Osteocyte (in vitro differentiated cells): ENCODE measurements at regions not wholly inside any gene's neighbourhood (a gene's known extent, or its start where the extent isn't known, plus 50 kb on each side); places are given as distances from the start of the nearest gene placed in this dataset.

Source experiments
- DNase-seq: peaks from one replicate; pipeline ENCODE4 v3.0.0; 2021; ENCODE audit warnings: mixed read lengths; ENCODE audit not compliant: unreplicated experiment; ENCODE audit errors: extremely low spot score
- H3K27ac Mint-ChIP-seq: one replicate; pipeline ENCODE4 v1.8.0; 2021; ENCODE audit warnings: mild to moderate bottlenecking, mixed read lengths; ENCODE audit not compliant: unreplicated experiment
- H3K27me3 Mint-ChIP-seq: one replicate; pipeline ENCODE4 v1.8.0; 2021; ENCODE audit warnings: mixed read lengths; ENCODE audit not compliant: unreplicated experiment
- H3K36me3 Mint-ChIP-seq: one replicate; pipeline ENCODE4 v1.8.0; 2021; ENCODE audit warnings: mixed read lengths; ENCODE audit not compliant: unreplicated experiment
- H3K4me1 Mint-ChIP-seq: one replicate; pipeline ENCODE4 v1.8.0; 2021; ENCODE audit warnings: mixed read lengths; ENCODE audit not compliant: unreplicated experiment
- H3K4me3 Mint-ChIP-seq: one replicate; pipeline ENCODE4 v1.8.0; 2021; ENCODE audit warnings: mild to moderate bottlenecking, moderate library complexity, mixed read lengths; ENCODE audit not compliant: unreplicated experiment
- H3K9me3 Mint-ChIP-seq: one replicate; pipeline ENCODE4 v1.8.0; 2021; ENCODE audit warnings: mixed read lengths; ENCODE audit not compliant: unreplicated experiment
- TF ChIP-seq, protein P1 (sequence below): fragments of 200-600 bp; sonication (generic); IDR thresholded peaks from 2 replicates; pipeline ENCODE4 v1.5.0; 2021; ENCODE audit warnings: antibody characterized with exemption, mild to moderate bottlenecking, moderate library complexity

DNA sequence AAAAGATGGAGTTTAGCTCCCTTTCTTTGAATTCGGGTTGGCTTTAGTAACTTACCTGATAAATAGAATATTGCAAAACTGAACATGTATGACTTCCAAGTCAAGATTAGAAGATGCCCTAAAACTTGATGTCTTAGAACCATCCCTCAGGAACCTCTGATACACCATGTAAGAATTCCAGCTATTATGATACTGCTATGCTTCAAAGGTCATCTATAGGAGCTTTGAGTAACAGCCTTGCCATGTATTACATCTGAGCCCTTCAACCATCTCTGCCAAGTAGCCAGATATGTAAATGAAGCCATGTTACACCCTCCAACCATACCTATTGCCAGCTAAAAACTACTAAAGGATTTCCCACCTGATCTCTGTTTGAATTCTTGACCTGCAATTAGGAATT lies 854.2 kb downstream of the SI start:
- TF ChIP-seq, protein P1, sequence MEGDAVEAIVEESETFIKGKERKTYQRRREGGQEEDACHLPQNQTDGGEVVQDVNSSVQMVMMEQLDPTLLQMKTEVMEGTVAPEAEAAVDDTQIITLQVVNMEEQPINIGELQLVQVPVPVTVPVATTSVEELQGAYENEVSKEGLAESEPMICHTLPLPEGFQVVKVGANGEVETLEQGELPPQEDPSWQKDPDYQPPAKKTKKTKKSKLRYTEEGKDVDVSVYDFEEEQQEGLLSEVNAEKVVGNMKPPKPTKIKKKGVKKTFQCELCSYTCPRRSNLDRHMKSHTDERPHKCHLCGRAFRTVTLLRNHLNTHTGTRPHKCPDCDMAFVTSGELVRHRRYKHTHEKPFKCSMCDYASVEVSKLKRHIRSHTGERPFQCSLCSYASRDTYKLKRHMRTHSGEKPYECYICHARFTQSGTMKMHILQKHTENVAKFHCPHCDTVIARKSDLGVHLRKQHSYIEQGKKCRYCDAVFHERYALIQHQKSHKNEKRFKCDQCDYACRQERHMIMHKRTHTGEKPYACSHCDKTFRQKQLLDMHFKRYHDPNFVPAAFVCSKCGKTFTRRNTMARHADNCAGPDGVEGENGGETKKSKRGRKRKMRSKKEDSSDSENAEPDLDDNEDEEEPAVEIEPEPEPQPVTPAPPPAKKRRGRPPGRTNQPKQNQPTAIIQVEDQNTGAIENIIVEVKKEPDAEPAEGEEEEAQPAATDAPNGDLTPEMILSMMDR = no peak
- DNase-seq = no peak
- Mint-ChIP-seq H3K36me3 (peaks cover 19% of the 10 kb centered on the region), H3K4me3 (no peak overlapping the region), H3K4me1 (peaks cover 3% of the 10 kb centered on the region), H3K27me3 (no peaks in the 10 kb centered on the region), H3K27ac (no peak overlapping the region), H3K9me3 (peaks cover 30% of the 10 kb centered on the region)

DNA sequence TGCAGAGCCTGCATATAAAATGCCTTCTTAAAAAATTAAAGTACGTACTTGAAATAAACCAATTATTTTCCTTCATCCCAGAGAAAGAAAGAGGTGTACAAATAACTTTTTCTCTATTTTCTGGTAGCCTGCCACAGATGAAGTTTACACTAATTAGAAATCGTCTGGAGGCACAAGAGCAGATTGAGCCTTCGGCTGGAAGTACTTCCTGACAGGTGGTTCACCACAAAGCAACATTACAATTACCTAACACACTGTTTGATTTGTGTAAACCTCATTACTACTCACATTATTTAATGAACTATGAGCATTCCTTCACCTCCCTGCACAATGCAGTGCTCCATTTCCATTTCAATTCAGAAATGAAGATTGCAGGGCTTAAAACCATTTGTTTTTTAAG lies 856.1 kb downstream of the SI start:
- DNase-seq = no peak
- Mint-ChIP-seq H3K27ac (no peak overlapping the region), H3K9me3 (peaks cover 33% of the 10 kb centered on the region), H3K36me3 (peaks cover 19% of the 10 kb centered on the region), H3K4me3 (no peak overlapping the region), H3K27me3 (no peaks in the 10 kb centered on the region), H3K4me1 (no peaks in the 10 kb centered on the region)
- TF ChIP-seq, protein P1 = no peak

DNA sequence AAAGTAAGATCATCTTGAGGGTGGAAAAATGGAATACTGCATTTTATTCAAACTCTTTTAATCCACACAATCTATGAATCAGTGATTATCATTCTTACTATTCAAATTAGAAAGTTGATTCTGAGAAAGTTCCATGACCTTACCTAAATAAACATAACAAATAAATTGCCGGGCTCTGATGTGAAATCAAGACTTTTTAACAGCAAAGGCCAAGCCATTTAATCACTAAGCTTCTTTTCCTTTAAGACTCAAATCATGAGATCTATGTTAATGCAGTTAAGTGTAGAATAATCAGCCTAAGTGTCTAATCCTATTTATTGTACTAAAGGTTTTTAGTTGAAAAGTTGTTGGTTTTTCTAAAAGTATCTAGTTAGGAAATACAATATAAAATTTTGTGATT lies 857.0 kb downstream of the SI start:
- TF ChIP-seq, protein P1 = no peak
- Mint-ChIP-seq H3K27me3 (no peaks in the 10 kb centered on the region), H3K4me1 (no peaks in the 10 kb centered on the region), H3K4me3 (no peak overlapping the region), H3K27ac (no peak overlapping the region), H3K36me3 (peaks cover 15% of the 10 kb centered on the region), H3K9me3 (peaks cover 29% of the 10 kb centered on the region)
- no peak for DNase-seq

DNA sequence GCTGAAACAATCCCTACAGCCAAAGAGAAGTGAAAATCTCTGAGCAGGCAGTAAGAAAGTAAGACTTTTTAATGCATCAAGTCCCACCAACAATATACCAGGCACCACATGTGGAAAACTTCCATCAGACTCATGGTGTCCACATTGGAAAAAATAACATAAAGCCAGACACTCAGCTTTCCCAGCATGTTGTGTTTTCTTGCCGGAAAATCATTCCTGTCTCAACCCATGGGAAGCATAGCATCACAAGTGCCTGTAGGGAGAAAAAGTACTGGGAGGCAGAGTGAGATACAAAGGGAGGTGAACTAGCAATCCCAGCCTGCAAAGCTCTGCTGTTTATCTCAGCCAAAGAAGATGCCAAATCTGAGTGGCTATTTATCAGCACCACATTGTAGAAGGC lies 868.9 kb downstream of the SI start:
- TF ChIP-seq, protein P1 = no peak
- H3K4me1 Mint-ChIP-seq = peaks cover 42% of the 10 kb centered on the region
- no peaks in the 10 kb centered on the region for H3K27me3 Mint-ChIP-seq
- peaks cover 11% of the 10 kb centered on the region for H3K36me3 Mint-ChIP-seq
- H3K9me3 Mint-ChIP-seq = no peaks in the 10 kb centered on the region
- peak overlapping the region; percentile 90 for H3K27ac Mint-ChIP-seq
- no peak for DNase-seq
- H3K4me3 Mint-ChIP-seq = no peak overlapping the region

DNA sequence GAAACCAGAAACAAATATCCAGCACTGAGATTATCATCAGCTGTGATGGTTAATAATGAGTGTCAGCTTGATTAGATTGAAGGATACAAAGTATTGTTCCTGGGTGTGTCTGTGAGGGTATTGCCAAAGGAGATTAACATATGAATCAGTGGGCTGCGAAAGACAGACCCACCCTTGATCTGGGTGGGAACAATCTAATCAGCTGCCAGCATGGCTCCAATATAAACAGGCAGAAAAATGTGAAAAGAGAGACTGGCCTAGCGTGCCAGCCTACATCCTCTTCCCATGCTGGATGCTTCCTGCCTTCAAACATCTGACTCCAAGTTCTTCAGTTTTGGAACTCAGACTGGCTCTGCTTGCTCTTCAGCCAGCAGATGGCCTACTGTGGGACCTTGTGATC lies 869.5 kb downstream of the SI start:
- no peak for DNase-seq
- H3K9me3 Mint-ChIP-seq = peaks cover 1% of the 10 kb centered on the region
- no peaks in the 10 kb centered on the region for H3K27me3 Mint-ChIP-seq
- peaks cover 11% of the 10 kb centered on the region for H3K36me3 Mint-ChIP-seq
- TF ChIP-seq, protein P1 = peak; percentile 44
- H3K4me3 Mint-ChIP-seq = peak overlapping the region; percentile 31
- peaks cover 42% of the 10 kb centered on the region for H3K4me1 Mint-ChIP-seq
- peak overlapping the region; percentile 90 for H3K27ac Mint-ChIP-seq
